Endothelial cell of umbilical vein (primary cell): ENCODE measurements at regions not wholly inside any gene's neighbourhood (a gene's known extent, or its start where the extent isn't known, plus 50 kb on each side); places are given as distances from the start of the nearest gene placed in this dataset.

Source experiments
- CTCF ChIP-seq, 2 donors: IDR thresholded peaks; 1 replicate in 1 of 2; 2 replicates in 1 of 2; pipeline ENCODE4 v1.5.1; 2011; ENCODE audit warnings: low read length in 2 of 2, mild to moderate bottlenecking in 2 of 2, moderate library complexity in 2 of 2, control low read depth in 1 of 2, inconsistent platforms in 1 of 2, low read depth in 1 of 2; ENCODE audit not compliant: insufficient read depth in 1 of 2; ENCODE audit errors: extremely low read depth in 1 of 2
- EZH2 ChIP-seq: IDR thresholded peaks from 2 replicates; pipeline ENCODE4 v1.6.1; 2012; ENCODE audit warnings: borderline replicate concordance, low read depth, mild to moderate bottlenecking, moderate library complexity, low read length, inconsistent platforms; ENCODE audit not compliant: severe bottlenecking

GRCh38 chr1:216908126-216908525 lies 184.9 kb upstream of the ESRRG start:
- no peak for TF ChIP-seq EZH2
- TF ChIP-seq CTCF (IDR thresholded peaks at IDR 0.05; ENCODE audit: extremely low read depth in 1 of 2, insufficient read depth in 1 of 2, low read depth in 1 of 2, low read length in 2 of 2), result no peak
